Spleen (tissue), 11 donors: ENCODE measurements at regions not wholly inside any gene's neighbourhood (a gene's known extent, or its start where the extent isn't known, plus 50 kb on each side); places are given as distances from the start of the nearest gene placed in this dataset.

Experiments
- DNase-seq: peaks from one replicate; pipeline ENCODE4 v3.0.0-alpha.2; 2020
- H3K27ac ChIP-seq, 8 donors: fragments of 200-600 bp; sonication (generic) in 7 of 8; 1 replicate in 4 of 8; 2 replicates in 4 of 8; pipeline versions ENCODE4 v1.5.0 to v1.8.0; 2016 to 2021; ENCODE audit warnings: inconsistent platforms in 4 of 8, mild to moderate bottlenecking in 4 of 8, moderate library complexity in 1 of 8
- H3K27me3 ChIP-seq, 7 donors: fragments of 200-600 bp; sonication (generic) in 6 of 7; replicated peaks in 1 of 7; 1 replicate in 4 of 7; 2 replicates in 3 of 7; pipeline versions ENCODE4 v1.5.0 to v1.8.0; 2016 to 2021; ENCODE audit warnings: inconsistent platforms in 3 of 7, mild to moderate bottlenecking in 1 of 7
- H3K36me3 ChIP-seq, 6 donors: fragments of 200-600 bp; sonication (generic) in 5 of 6; 1 replicate in 4 of 6; 2 replicates in 2 of 6; pipeline versions ENCODE4 v1.5.0 to v1.8.0; 2016 to 2021; ENCODE audit warnings: inconsistent platforms in 2 of 6
- H3K4me1 ChIP-seq, 6 donors: fragments of 200-600 bp; sonication (generic) in 5 of 6; 1 replicate in 3 of 6; 2 replicates in 3 of 6; pipeline versions ENCODE4 v1.5.0 to v1.8.0; 2016 to 2021; ENCODE audit warnings: inconsistent platforms in 3 of 6
- H3K4me3 ChIP-seq, 8 donors: fragments of 200-600 bp; sonication (generic) in 7 of 8; 1 replicate in 4 of 8; 2 replicates in 4 of 8; pipeline versions ENCODE4 v1.5.0 to v1.8.0; 2016 to 2021; ENCODE audit warnings: inconsistent platforms in 4 of 8, mild to moderate bottlenecking in 4 of 8, moderate library complexity in 2 of 8
- H3K9me3 ChIP-seq, 8 donors: fragments of 200-600 bp; sonication (generic) in 7 of 8; 1 replicate in 4 of 8; 2 replicates in 4 of 8; pipeline versions ENCODE4 v1.5.0 to v1.8.0; 2016 to 2021; ENCODE audit warnings: inconsistent platforms in 4 of 8
- CTCF ChIP-seq, 11 experiments: fragments of 200-600 bp in 7 of 11; fragments of 450-650 bp in 4 of 11; sonication (generic) in 4 of 11; IDR thresholded peaks in 8 of 11; conservative IDR thresholded peaks in 3 of 11; 1 replicate in 7 of 11; 2 replicates in 4 of 11; pipeline versions ENCODE4 v1.4.0 to v1.8.0; 2016 to 2021; ENCODE audit warnings: antibody characterized with exemption in 11 of 11, inconsistent platforms in 4 of 11, mild to moderate bottlenecking in 1 of 11
- POLR2A ChIP-seq, 3 donors: fragments of 450-650 bp; IDR thresholded peaks; one replicate each; pipeline ENCODE4 v1.5.1; 2017; ENCODE audit warnings: antibody characterized with exemption in 3 of 3, mild to moderate bottlenecking in 1 of 3
- POLR2AphosphoS5 ChIP-seq, 3 donors: sonication (generic); formaldehyde crosslinking; IDR thresholded peaks; one replicate each; pipeline ENCODE4 v1.5.1; 2017; ENCODE audit warnings: antibody characterized with exemption in 3 of 3
- WGBS, 5 donors: extraction: QIAGEN DNeasy Blood & Tissue Kit in 3 of 5; methylation state at CpG; one replicate each; pipeline versions ENCODE4 v1.1.5 to v1.1.7; 2013 to 2018; 5-methylcytosine and 5-hydroxymethylcytosine counted together
- intact Hi-C: fragments of 100-400 bp; cut with DNase I; formaldehyde crosslinking; loops from one replicate; pipeline ENCODE4 v1.15.0; 2023; ENCODE audit warnings: low total_unique reads
- donor health status: healthy with polysubstance abuse.
- donor health status: DM: no; HTN: no; CAD: no; lungs with moderate emphysema.
- donor health status: DM: no; HTN: no; CAD: no.
- donor health status: Bipolar disorder and iron deficiency.
- donor health status: healthy.
- donor health status: DM: no; HTN: no; CAD: no.
- donor health status: DM: yes; HTN: yes; CAD: no.

- DNase-seq = no peak
- intact Hi-C loops = no loop called here
- H3K4me3 ChIP-seq = no peak overlapping the region
Observed at GRCh38 chr5:97979740-97980139, 793.7 kb upstream of the RGMB start.

GRCh38 chr5:97980291-97980690 lies 793.2 kb upstream of the RGMB start:
- WGBS, 5 donors = 82 to 88% (median 87%) methylated on average over 1 of the region's 1 CpG
- intact Hi-C loops = no loop called here

More at GRCh38 chr5:97979740-97980139, 793.7 kb upstream of the RGMB start:
- WGBS, 5 donors = 67 to 83% (median 76%) methylated on average over 3 of the region's 3 CpGs
- Histone ChIP-seq H3K4me1 (no peaks in the 10 kb centered on the region), H3K36me3 (no peaks in the 10 kb centered on the region), H3K27me3 (no peaks in the 10 kb centered on the region), H3K27ac (no peak overlapping the region), H3K9me3 (no peaks in the 10 kb centered on the region)
- TF ChIP-seq CTCF (IDR thresholded peaks at IDR 0.05 in 8 of 11, conservative IDR thresholded peaks at IDR 0.05 in 3 of 11) (no peak), POLR2A (IDR thresholded peaks at IDR 0.05) (no peak), POLR2AphosphoS5 (IDR thresholded peaks at IDR 0.05) (no peak)

GRCh38 chr5:97986069-97986468 lies 787.4 kb upstream of the RGMB start:
- intact Hi-C loops = no loop called here
- TF ChIP-seq CTCF (IDR thresholded peaks at IDR 0.05 in 8 of 11, conservative IDR thresholded peaks at IDR 0.05 in 3 of 11) (no peak), POLR2AphosphoS5 (IDR thresholded peaks at IDR 0.05) (no peak), POLR2A (IDR thresholded peaks at IDR 0.05) (no peak)
- WGBS, 5 donors = 71 to 81% (median 76%) methylated on average over 4 of the region's 4 CpGs

More at GRCh38 chr5:97980291-97980690, 793.2 kb upstream of the RGMB start:
- no peaks in the 10 kb centered on the region for H3K9me3 ChIP-seq
- H3K36me3 ChIP-seq = no peaks in the 10 kb centered on the region
- no peak overlapping the region for H3K27ac ChIP-seq
- TF ChIP-seq CTCF (IDR thresholded peaks at IDR 0.05 in 8 of 11, conservative IDR thresholded peaks at IDR 0.05 in 3 of 11) = no peak
- no peak for DNase-seq
- H3K27me3 ChIP-seq = no peaks in the 10 kb centered on the region
- no peaks in the 10 kb centered on the region for H3K4me1 ChIP-seq
- H3K4me3 ChIP-seq = no peak overlapping the region

GRCh38 chr5:97991236-97991635 lies 782.2 kb upstream of the RGMB start:
- WGBS, 5 donors = 83 to 93% (median 88%) methylated on average over 6 to 7 of the region's 7 CpGs
- no peak for TF ChIP-seq POLR2AphosphoS5 (IDR thresholded peaks at IDR 0.05)
- TF ChIP-seq CTCF (IDR thresholded peaks at IDR 0.05 in 8 of 11, conservative IDR thresholded peaks at IDR 0.05 in 3 of 11) = no peak
- no peak for TF ChIP-seq POLR2A (IDR thresholded peaks at IDR 0.05)
- no peaks in the 10 kb centered on the region for H3K4me1 ChIP-seq
- no peaks in the 10 kb centered on the region for H3K36me3 ChIP-seq
- H3K27me3 ChIP-seq = no peaks in the 10 kb centered on the region
- intact Hi-C loops = no loop called here
- no peak for DNase-seq
- peaks cover 0 to 18% (median 2%) of the 10 kb centered on the region in 8 donors for H3K9me3 ChIP-seq
- no peak overlapping the region for H3K4me3 ChIP-seq
- H3K27ac ChIP-seq = no peak overlapping the region

More at GRCh38 chr5:97986069-97986468, 787.4 kb upstream of the RGMB start:
- no peaks in the 10 kb centered on the region for H3K27me3 ChIP-seq
- no peak overlapping the region for H3K27ac ChIP-seq
- DNase-seq = no peak
- no peak overlapping the region for H3K4me3 ChIP-seq
- no peaks in the 10 kb centered on the region for H3K4me1 ChIP-seq
- H3K36me3 ChIP-seq = no peaks in the 10 kb centered on the region
- H3K9me3 ChIP-seq = peaks cover 0 to under 1% (median 0%) of the 10 kb centered on the region in 8 donors
